Activated T-helper 17 cell treated with anti-CD3 and anti-CD28 coated beads, Interleukin-2, amount 50 U/mL, for 72 hours (primary cell): ENCODE measurements at regions not wholly inside any gene's neighbourhood (a gene's known extent, or its start where the extent isn't known, plus 50 kb on each side); places are given as distances from the start of the nearest gene placed in this dataset.

Source experiments
- ATAC-seq: fragments of 150-1000 bp; cut with Tn5 transposase; replicated peaks from 2 replicates; pipeline ENCODE4 v1.10.0; 2021; ENCODE audit warnings: mild to moderate bottlenecking, moderate library complexity
- H3K27ac Mint-ChIP-seq: one replicate; pipeline ENCODE4 v1.8.0; 2022; ENCODE audit warnings: mixed read lengths
- H3K27me3 Mint-ChIP-seq: one replicate; pipeline ENCODE4 v1.8.0; 2022; ENCODE audit warnings: mixed read lengths
- H3K36me3 Mint-ChIP-seq: one replicate; pipeline ENCODE4 v1.8.0; 2022; ENCODE audit warnings: low read depth, mild to moderate bottlenecking, mixed read lengths
- H3K4me1 Mint-ChIP-seq: one replicate; pipeline ENCODE4 v1.8.0; 2022; ENCODE audit warnings: mixed read lengths
- H3K4me3 Mint-ChIP-seq: one replicate; pipeline ENCODE4 v1.8.0; 2022; ENCODE audit warnings: mild to moderate bottlenecking, mixed read lengths
- H3K9me3 Mint-ChIP-seq: one replicate; pipeline ENCODE4 v1.8.0; 2022; ENCODE audit warnings: mixed read lengths

GRCh38 chr21:34192646-34193285 is 119.4 kb downstream of the MRPS6 start:
- peak; percentile 80 for ATAC-seq
- Mint-ChIP-seq H3K4me1 (peaks cover under 1% of the 10 kb centered on the region), H3K4me3 (peak overlapping the region; percentile 48), H3K9me3 (peaks cover 3% of the 10 kb centered on the region), H3K36me3 (no peaks in the 10 kb centered on the region), H3K27me3 (no peaks in the 10 kb centered on the region), H3K27ac (peak overlapping the region; percentile 86)

- peaks cover 3% of the 10 kb centered on the region for H3K9me3 Mint-ChIP-seq
- H3K27ac Mint-ChIP-seq = no peak overlapping the region
- peaks cover 13% of the 10 kb centered on the region for H3K4me1 Mint-ChIP-seq
- no peak overlapping the region for H3K4me3 Mint-ChIP-seq
- H3K27me3 Mint-ChIP-seq = no peaks in the 10 kb centered on the region
- no peaks in the 10 kb centered on the region for H3K36me3 Mint-ChIP-seq
- no peak for ATAC-seq
Observed at GRCh38 chr21:34195335-34195734, 122.0 kb downstream of the MRPS6 start.

GRCh38 chr21:34196996-34197395 is 123.6 kb downstream of the MRPS6 start:
- no peaks in the 10 kb centered on the region for H3K27me3 Mint-ChIP-seq
- H3K9me3 Mint-ChIP-seq = peaks cover 3% of the 10 kb centered on the region
- H3K27ac Mint-ChIP-seq = no peak overlapping the region
- no peaks in the 10 kb centered on the region for H3K36me3 Mint-ChIP-seq
- no peak overlapping the region for H3K4me3 Mint-ChIP-seq
- H3K4me1 Mint-ChIP-seq = peaks cover 18% of the 10 kb centered on the region
- no peak for ATAC-seq

- peaks cover 3% of the 10 kb centered on the region for H3K9me3 Mint-ChIP-seq
- peaks cover 18% of the 10 kb centered on the region for H3K4me1 Mint-ChIP-seq
- H3K27ac Mint-ChIP-seq = no peak overlapping the region
- peak overlapping the region; percentile 37 for H3K4me3 Mint-ChIP-seq
- ATAC-seq = no peak
- no peaks in the 10 kb centered on the region for H3K27me3 Mint-ChIP-seq
- no peaks in the 10 kb centered on the region for H3K36me3 Mint-ChIP-seq
Observed at GRCh38 chr21:34197561-34197960, 124.2 kb downstream of the MRPS6 start.

GRCh38 chr21:34198231-34199120 is 125.1 kb downstream of the MRPS6 start:
- Mint-ChIP-seq H3K4me1 (peaks cover 18% of the 10 kb centered on the region), H3K4me3 (peak overlapping the region; percentile 37)
- ATAC-seq = peak; percentile 81

GRCh38 chr21:34199121-34199910 is 125.9 kb downstream of the MRPS6 start:
- H3K27me3 Mint-ChIP-seq = no peaks in the 10 kb centered on the region
- H3K4me1 Mint-ChIP-seq = peaks cover 18% of the 10 kb centered on the region
- ATAC-seq = peak; percentile 4
- H3K9me3 Mint-ChIP-seq = no peaks in the 10 kb centered on the region
- H3K36me3 Mint-ChIP-seq = no peaks in the 10 kb centered on the region
- peak overlapping the region; percentile 37 for H3K4me3 Mint-ChIP-seq
- peak overlapping the region; percentile 39 for H3K27ac Mint-ChIP-seq

More at GRCh38 chr21:34198231-34199120, 125.1 kb downstream of the MRPS6 start:
- Mint-ChIP-seq H3K9me3 (peaks cover 3% of the 10 kb centered on the region), H3K36me3 (no peaks in the 10 kb centered on the region), H3K27me3 (no peaks in the 10 kb centered on the region), H3K27ac (peak overlapping the region; percentile 39)

GRCh38 chr21:34200288-34200905 is 127.0 kb downstream of the MRPS6 start:
- Mint-ChIP-seq H3K36me3 (no peaks in the 10 kb centered on the region), H3K9me3 (no peaks in the 10 kb centered on the region), H3K4me1 (peaks cover 18% of the 10 kb centered on the region), H3K27me3 (no peaks in the 10 kb centered on the region), H3K27ac (no peak overlapping the region), H3K4me3 (peak overlapping the region; percentile 76)
- no peak for ATAC-seq

GRCh38 chr21:34201001-34201400 is 127.6 kb downstream of the MRPS6 start:
- Mint-ChIP-seq H3K9me3 (no peaks in the 10 kb centered on the region), H3K27ac (peak overlapping the region; percentile 79)

GRCh38 chr21:34201481-34201858 is 128.1 kb downstream of the MRPS6 start:
- Mint-ChIP-seq H3K36me3 (no peaks in the 10 kb centered on the region), H3K27me3 (no peaks in the 10 kb centered on the region), H3K9me3 (no peaks in the 10 kb centered on the region), H3K4me1 (peaks cover 18% of the 10 kb centered on the region), H3K27ac (peak overlapping the region; percentile 79), H3K4me3 (peak overlapping the region; percentile 76)
- ATAC-seq = no peak

More at GRCh38 chr21:34201001-34201400, 127.6 kb downstream of the MRPS6 start:
- Mint-ChIP-seq H3K27me3 (no peaks in the 10 kb centered on the region), H3K4me3 (peak overlapping the region; percentile 76), H3K4me1 (peaks cover 18% of the 10 kb centered on the region), H3K36me3 (no peaks in the 10 kb centered on the region)
- no peak for ATAC-seq

- Mint-ChIP-seq H3K36me3 (no peaks in the 10 kb centered on the region), H3K27ac (no peak overlapping the region), H3K9me3 (no peaks in the 10 kb centered on the region), H3K4me1 (peaks cover 18% of the 10 kb centered on the region), H3K27me3 (no peaks in the 10 kb centered on the region), H3K4me3 (peak overlapping the region; percentile 76)
- no peak for ATAC-seq
Observed at GRCh38 chr21:34202553-34203372, 129.4 kb downstream of the MRPS6 start.

GRCh38 chr21:34203851-34204420 is 130.6 kb downstream of the MRPS6 start:
- Mint-ChIP-seq H3K27me3 (no peaks in the 10 kb centered on the region), H3K36me3 (no peaks in the 10 kb centered on the region), H3K27ac (no peak overlapping the region), H3K9me3 (peaks cover 2% of the 10 kb centered on the region), H3K4me3 (no peak overlapping the region), H3K4me1 (peaks cover 8% of the 10 kb centered on the region)
- no peak for ATAC-seq

GRCh38 chr21:34204481-34205439 is 131.4 kb downstream of the MRPS6 start:
- H3K9me3 Mint-ChIP-seq = peaks cover 4% of the 10 kb centered on the region

More at GRCh38 chr21:34204481-34205439, 131.4 kb downstream of the MRPS6 start:
- Mint-ChIP-seq H3K4me3 (no peak overlapping the region), H3K36me3 (no peaks in the 10 kb centered on the region), H3K27ac (no peak overlapping the region), H3K27me3 (no peaks in the 10 kb centered on the region), H3K4me1 (peaks cover 5% of the 10 kb centered on the region)
- no peak for ATAC-seq
